ENCODE measurements at regions not wholly inside any gene's neighbourhood (a gene's known extent, or its start where the extent isn't known, plus 50 kb on each side); places are given as distances from the start of the nearest gene placed in this dataset.
A peak's percentile ranks its signal among the peaks of the same experiment; 100 is the strongest.

DNA sequence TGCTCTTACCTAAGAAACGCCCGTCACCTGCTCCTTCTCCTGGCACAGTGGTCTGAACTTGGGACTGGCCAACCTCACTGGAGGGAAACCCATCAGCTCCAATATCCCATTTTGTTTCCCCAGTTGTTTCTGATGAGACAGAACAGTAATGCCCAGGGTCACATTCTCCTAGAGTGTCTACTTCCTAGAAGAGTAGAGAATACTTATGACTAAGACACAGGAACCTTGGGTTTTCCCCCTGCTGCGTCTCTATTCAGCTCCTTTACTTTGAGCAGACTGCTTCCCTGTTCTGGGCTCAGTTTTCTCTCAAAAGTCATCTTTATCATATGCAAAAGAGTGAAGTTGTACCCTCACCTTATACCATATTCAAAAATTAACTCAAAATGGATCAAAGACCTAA lies 79.4 kb downstream of the POLR2M start:
- no peak for ATAC-seq

GRCh38 chr15:57789225-57789624 lies 82.7 kb downstream of the POLR2M start:
- TF ChIP-seq, protein P1, sequence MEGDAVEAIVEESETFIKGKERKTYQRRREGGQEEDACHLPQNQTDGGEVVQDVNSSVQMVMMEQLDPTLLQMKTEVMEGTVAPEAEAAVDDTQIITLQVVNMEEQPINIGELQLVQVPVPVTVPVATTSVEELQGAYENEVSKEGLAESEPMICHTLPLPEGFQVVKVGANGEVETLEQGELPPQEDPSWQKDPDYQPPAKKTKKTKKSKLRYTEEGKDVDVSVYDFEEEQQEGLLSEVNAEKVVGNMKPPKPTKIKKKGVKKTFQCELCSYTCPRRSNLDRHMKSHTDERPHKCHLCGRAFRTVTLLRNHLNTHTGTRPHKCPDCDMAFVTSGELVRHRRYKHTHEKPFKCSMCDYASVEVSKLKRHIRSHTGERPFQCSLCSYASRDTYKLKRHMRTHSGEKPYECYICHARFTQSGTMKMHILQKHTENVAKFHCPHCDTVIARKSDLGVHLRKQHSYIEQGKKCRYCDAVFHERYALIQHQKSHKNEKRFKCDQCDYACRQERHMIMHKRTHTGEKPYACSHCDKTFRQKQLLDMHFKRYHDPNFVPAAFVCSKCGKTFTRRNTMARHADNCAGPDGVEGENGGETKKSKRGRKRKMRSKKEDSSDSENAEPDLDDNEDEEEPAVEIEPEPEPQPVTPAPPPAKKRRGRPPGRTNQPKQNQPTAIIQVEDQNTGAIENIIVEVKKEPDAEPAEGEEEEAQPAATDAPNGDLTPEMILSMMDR (IDR thresholded peaks at IDR 0.05): no peak
- DNase-seq (no peak), ATAC-seq (no peak)
- no peak overlapping the region for H3K4me3 ChIP-seq
- H3K27ac ChIP-seq: no peak overlapping the region
- H3K4me1 ChIP-seq: no peaks in the 10 kb centered on the region
- intact Hi-C loops (cut with DNase I): no loop called here
- no peaks in the 10 kb centered on the region for H3K27me3 ChIP-seq
- H3K9me3 ChIP-seq: no peaks in the 10 kb centered on the region
- H3K36me3 ChIP-seq: no peaks in the 10 kb centered on the region

More for the DNA sequence above, 79.4 kb downstream of the POLR2M start:
- DNase-seq: no peak
- intact Hi-C loops (cut with DNase I): no loop called here
- H3K9me3 ChIP-seq: no peaks in the 10 kb centered on the region
- H3K4me1 ChIP-seq: no peaks in the 10 kb centered on the region
- H3K36me3 ChIP-seq: no peaks in the 10 kb centered on the region
- TF ChIP-seq, protein P1 (IDR thresholded peaks at IDR 0.05): no peak
- no peaks in the 10 kb centered on the region for H3K27me3 ChIP-seq
- no peak overlapping the region for H3K4me3 ChIP-seq
- no peak overlapping the region for H3K27ac ChIP-seq

- ATAC-seq (no peak), DNase-seq (no peak)
- H3K36me3 ChIP-seq: no peaks in the 10 kb centered on the region
- TF ChIP-seq, protein P1 (IDR thresholded peaks at IDR 0.05): no peak
- H3K4me3 ChIP-seq: no peak overlapping the region
- H3K27ac ChIP-seq: no peak overlapping the region
- peaks cover 0 to 5% of the 10 kb centered on the region in 2 donors for H3K4me1 ChIP-seq
- no peaks in the 10 kb centered on the region for H3K9me3 ChIP-seq
- H3K27me3 ChIP-seq: no peaks in the 10 kb centered on the region
- intact Hi-C loops (cut with DNase I): no loop called here
Measured at GRCh38 chr15:57792724-57793449, 86.4 kb downstream of the POLR2M start.

DNA sequence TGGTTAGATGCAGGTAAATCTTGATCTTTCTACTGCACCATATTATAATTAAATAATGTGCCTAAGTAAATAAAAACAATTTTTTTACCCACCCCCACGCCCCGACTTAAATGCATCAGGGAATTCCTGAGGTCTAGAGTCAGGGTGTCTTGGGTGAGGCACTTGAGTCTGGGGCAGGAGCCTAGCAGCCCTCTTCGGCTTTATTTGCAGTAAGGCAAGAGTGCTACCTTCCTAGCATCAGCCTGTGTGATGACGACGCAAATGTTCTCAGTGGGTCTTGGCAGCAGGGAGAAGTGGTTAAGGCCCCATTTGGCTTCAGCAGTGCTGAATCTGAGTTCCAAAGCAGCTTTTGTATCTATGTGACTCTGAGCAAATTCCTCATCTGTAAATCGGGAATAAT lies 88.7 kb downstream of the POLR2M start:
- no peaks in the 10 kb centered on the region for H3K27me3 ChIP-seq
- DNase-seq: no peak
- no peak overlapping the region for H3K4me3 ChIP-seq
- H3K4me1 ChIP-seq: peaks cover 0 to 5% of the 10 kb centered on the region in 2 donors
- ATAC-seq: peak; percentile 64
- no peaks in the 10 kb centered on the region for H3K9me3 ChIP-seq
- TF ChIP-seq, protein P1 (IDR thresholded peaks at IDR 0.05): no peak
- intact Hi-C loops (cut with DNase I): no loop called here
- H3K36me3 ChIP-seq: no peaks in the 10 kb centered on the region
- no peak overlapping the region for H3K27ac ChIP-seq

DNA sequence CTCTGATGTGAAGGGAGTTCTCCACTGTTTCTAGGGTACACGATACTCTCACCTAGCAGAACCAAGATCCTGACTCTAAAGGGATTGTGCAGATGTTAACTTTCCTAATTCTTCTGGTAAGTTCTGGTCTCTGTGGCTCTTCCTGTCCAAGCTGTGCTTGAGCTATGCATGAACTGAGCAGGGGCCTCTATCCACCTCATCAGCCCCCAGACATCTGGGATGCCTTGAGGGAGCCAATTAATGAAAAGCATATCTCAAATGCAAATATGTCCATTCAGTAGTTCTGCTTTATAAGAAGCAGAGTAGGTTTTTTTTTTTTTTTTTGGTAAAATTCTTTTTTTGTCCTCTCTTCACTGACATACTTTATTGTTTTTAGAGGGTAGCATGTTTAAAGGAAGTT lies 89.6 kb downstream of the POLR2M start:
- H3K4me1 ChIP-seq: peaks cover 0 to 5% of the 10 kb centered on the region in 2 donors
- H3K36me3 ChIP-seq: no peaks in the 10 kb centered on the region
- no peak overlapping the region for H3K27ac ChIP-seq
- no peaks in the 10 kb centered on the region for H3K9me3 ChIP-seq
- intact Hi-C loops (cut with DNase I): no loop called here
- H3K4me3 ChIP-seq: no peak overlapping the region
- TF ChIP-seq, protein P1 (IDR thresholded peaks at IDR 0.05): no peak
- DNase-seq (no peak), ATAC-seq (no peak)
- H3K27me3 ChIP-seq: no peaks in the 10 kb centered on the region

All from left lung (tissue), 4 donors.